Astrocyte of the hippocampus (primary cell): ENCODE measurements at regions not wholly inside any gene's neighbourhood (a gene's known extent, or its start where the extent isn't known, plus 50 kb on each side); places are given as distances from the start of the nearest gene placed in this dataset.

ENCODE experiments used
- DNase-seq: peaks from one replicate; pipeline ENCODE4 v3.0.0; 2011; ENCODE audit warnings: low read depth, low spot score

GRCh38 chr10:43748560-43748959, 99.9 kb upstream of the ZNF32 start:
- DNase-seq: no peak

- DNase-seq: no peak
Observed at GRCh38 chr10:43746906-43747305, 98.2 kb upstream of the ZNF32 start.

- DNase-seq: no peak
Observed at GRCh38 chr10:43739161-43739560, 90.5 kb upstream of the ZNF32 start.

- no peak for DNase-seq
Observed at GRCh38 chr10:43737003-43737402, 88.3 kb upstream of the ZNF32 start.

GRCh38 chr10:43735907-43736306, 87.2 kb upstream of the ZNF32 start:
- no peak for DNase-seq

- DNase-seq: no peak
Observed at GRCh38 chr10:43734716-43735115, 86.0 kb upstream of the ZNF32 start.

- no peak for DNase-seq
Observed at GRCh38 chr10:43731486-43731885, 82.8 kb upstream of the ZNF32 start.

GRCh38 chr10:43728425-43728824, 79.7 kb upstream of the ZNF32 start:
- no peak for DNase-seq

- no peak for DNase-seq
Observed at GRCh38 chr10:43727935-43728334, 79.3 kb upstream of the ZNF32 start.

GRCh38 chr10:43715334-43715733, 66.7 kb upstream of the ZNF32 start:
- DNase-seq: no peak

- no peak for DNase-seq
Observed at GRCh38 chr10:43712821-43713584, 64.3 kb upstream of the ZNF32 start.

GRCh38 chr10:43710772-43711471, 62.2 kb upstream of the ZNF32 start:
- DNase-seq: no peak

GRCh38 chr10:43708262-43708661, 59.6 kb upstream of the ZNF32 start:
- no peak for DNase-seq

- DNase-seq: no peak
Observed at GRCh38 chr10:43707770-43708169, 59.1 kb upstream of the ZNF32 start.

- no peak for DNase-seq
Observed at GRCh38 chr10:43706166-43706565, 57.5 kb upstream of the ZNF32 start.

GRCh38 chr10:43703286-43703685, 54.6 kb upstream of the ZNF32 start:
- no peak for DNase-seq

GRCh38 chr10:43702936-43703281, 54.2 kb upstream of the ZNF32 start:
- DNase-seq: no peak

- peak; percentile 24 for DNase-seq
Observed at GRCh38 chr10:43702213-43702935, 53.7 kb upstream of the ZNF32 start.

- no peak for DNase-seq
Observed at GRCh38 chr10:43701295-43701694, 52.6 kb upstream of the ZNF32 start.

GRCh38 chr10:43700306-43700705, 51.6 kb upstream of the ZNF32 start:
- DNase-seq: no peak

GRCh38 chr10:43699516-43699915, 50.8 kb upstream of the ZNF32 start:
- DNase-seq: no peak
